ENCODE measurements at regions not wholly inside any gene's neighbourhood (a gene's known extent, or its start where the extent isn't known, plus 50 kb on each side); places are given as distances from the start of the nearest gene placed in this dataset.

- TF ChIP-seq CTCF (IDR thresholded peaks at IDR 0.05) = no peak
- TF ChIP-seq EP300 (IDR thresholded peaks at IDR 0.05) = no peak
- TF ChIP-seq POLR2AphosphoS5 (IDR thresholded peaks at IDR 0.05) = no peak
- TF ChIP-seq POLR2A (IDR thresholded peaks at IDR 0.05; ENCODE audit: low read depth) = no peak
These were observed 74.5 kb downstream of the MDH1 start for GRCh38 chr2:63663013-63663864.
